Ishikawa (cell line): ENCODE measurements at regions not wholly inside any gene's neighbourhood (a gene's known extent, or its start where the extent isn't known, plus 50 kb on each side); places are given as distances from the start of the nearest gene placed in this dataset.

Experiments
- CEBPB ChIP-seq: IDR thresholded peaks from 2 replicates; pipeline ENCODE4 v1.6.1; 2012
- CREB1 ChIP-seq: IDR thresholded peaks from 2 replicates; pipeline ENCODE4 v1.6.1; 2012; ENCODE audit warnings: low read depth
- EGR1 ChIP-seq: IDR thresholded peaks from 2 replicates; pipeline ENCODE4 v1.6.1; 2012
- EP300 ChIP-seq: IDR thresholded peaks from 2 replicates; pipeline ENCODE4 v1.6.1; 2012; ENCODE audit warnings: borderline replicate concordance
- FOXM1 ChIP-seq: IDR thresholded peaks from 2 replicates; pipeline ENCODE4 v1.6.1; 2012; ENCODE audit warnings: low read depth, borderline replicate concordance
- MAX ChIP-seq: IDR thresholded peaks from 2 replicates; pipeline ENCODE4 v1.6.1; 2012
- NFIC ChIP-seq: IDR thresholded peaks from 2 replicates; pipeline ENCODE4 v1.6.1; 2012
- RAD21 ChIP-seq: IDR thresholded peaks from 2 replicates; pipeline ENCODE4 v1.6.1; 2012; ENCODE audit warnings: low read depth
- TAF1 ChIP-seq: IDR thresholded peaks from 2 replicates; pipeline ENCODE4 v1.6.1; 2012; ENCODE audit warnings: low read depth, mild to moderate bottlenecking
- TCF12 ChIP-seq: IDR thresholded peaks from 2 replicates; pipeline ENCODE4 v1.6.1; 2012; ENCODE audit warnings: low read depth
- TEAD4 ChIP-seq: IDR thresholded peaks from 2 replicates; pipeline ENCODE4 v1.6.1; 2012
- YY1 ChIP-seq: IDR thresholded peaks from 2 replicates; pipeline ENCODE4 v1.6.1; 2012; ENCODE audit warnings: low read depth
- ZBTB7A ChIP-seq: IDR thresholded peaks from 2 replicates; pipeline ENCODE4 v1.6.1; 2012; ENCODE audit warnings: low read depth
- TF ChIP-seq, protein P1 (sequence below): IDR thresholded peaks from 2 replicates; pipeline ENCODE4 v1.6.1; 2012
- TF ChIP-seq, protein P2 (sequence below): IDR thresholded peaks from 2 replicates; pipeline ENCODE4 v1.6.1; 2012; ENCODE audit warnings: low read depth, mild to moderate bottlenecking

GRCh38 chr9:99356512-99356971 lies 134.5 kb downstream of the SEC61B start:
- TF ChIP-seq MAX (no peak), TCF12 (no peak), YY1 (no peak), CREB1 (no peak), EGR1 (no peak), RAD21 (no peak), TEAD4 (no peak), TAF1 (no peak), EP300 (no peak), ZBTB7A (no peak)
- TF ChIP-seq, protein P1, sequence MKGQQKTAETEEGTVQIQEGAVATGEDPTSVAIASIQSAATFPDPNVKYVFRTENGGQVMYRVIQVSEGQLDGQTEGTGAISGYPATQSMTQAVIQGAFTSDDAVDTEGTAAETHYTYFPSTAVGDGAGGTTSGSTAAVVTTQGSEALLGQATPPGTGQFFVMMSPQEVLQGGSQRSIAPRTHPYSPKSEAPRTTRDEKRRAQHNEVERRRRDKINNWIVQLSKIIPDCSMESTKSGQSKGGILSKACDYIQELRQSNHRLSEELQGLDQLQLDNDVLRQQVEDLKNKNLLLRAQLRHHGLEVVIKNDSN = no peak

DNA sequence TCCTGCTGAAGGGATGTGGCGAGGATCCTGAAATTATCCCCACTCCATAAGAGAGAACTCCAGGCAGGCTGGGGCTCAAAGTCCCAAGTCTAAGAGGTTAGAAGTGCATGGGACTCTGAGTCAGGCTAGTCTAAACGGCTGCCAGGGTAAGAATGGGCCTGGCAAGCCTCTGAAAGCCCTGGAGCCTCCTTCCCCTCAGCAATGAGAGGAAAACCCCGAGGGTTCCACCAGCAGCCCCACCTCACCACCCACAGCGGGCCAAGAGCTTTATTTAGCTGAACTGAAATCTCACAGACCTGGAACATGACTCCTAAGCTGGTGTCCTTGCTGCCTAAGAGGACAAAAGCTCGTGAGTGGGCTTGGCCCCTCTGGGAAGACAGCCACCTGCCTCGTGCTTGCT lies 135.5 kb downstream of the SEC61B start:
- TF ChIP-seq ZBTB7A = no peak
- no peak for TF ChIP-seq EGR1
- TF ChIP-seq, protein P2, sequence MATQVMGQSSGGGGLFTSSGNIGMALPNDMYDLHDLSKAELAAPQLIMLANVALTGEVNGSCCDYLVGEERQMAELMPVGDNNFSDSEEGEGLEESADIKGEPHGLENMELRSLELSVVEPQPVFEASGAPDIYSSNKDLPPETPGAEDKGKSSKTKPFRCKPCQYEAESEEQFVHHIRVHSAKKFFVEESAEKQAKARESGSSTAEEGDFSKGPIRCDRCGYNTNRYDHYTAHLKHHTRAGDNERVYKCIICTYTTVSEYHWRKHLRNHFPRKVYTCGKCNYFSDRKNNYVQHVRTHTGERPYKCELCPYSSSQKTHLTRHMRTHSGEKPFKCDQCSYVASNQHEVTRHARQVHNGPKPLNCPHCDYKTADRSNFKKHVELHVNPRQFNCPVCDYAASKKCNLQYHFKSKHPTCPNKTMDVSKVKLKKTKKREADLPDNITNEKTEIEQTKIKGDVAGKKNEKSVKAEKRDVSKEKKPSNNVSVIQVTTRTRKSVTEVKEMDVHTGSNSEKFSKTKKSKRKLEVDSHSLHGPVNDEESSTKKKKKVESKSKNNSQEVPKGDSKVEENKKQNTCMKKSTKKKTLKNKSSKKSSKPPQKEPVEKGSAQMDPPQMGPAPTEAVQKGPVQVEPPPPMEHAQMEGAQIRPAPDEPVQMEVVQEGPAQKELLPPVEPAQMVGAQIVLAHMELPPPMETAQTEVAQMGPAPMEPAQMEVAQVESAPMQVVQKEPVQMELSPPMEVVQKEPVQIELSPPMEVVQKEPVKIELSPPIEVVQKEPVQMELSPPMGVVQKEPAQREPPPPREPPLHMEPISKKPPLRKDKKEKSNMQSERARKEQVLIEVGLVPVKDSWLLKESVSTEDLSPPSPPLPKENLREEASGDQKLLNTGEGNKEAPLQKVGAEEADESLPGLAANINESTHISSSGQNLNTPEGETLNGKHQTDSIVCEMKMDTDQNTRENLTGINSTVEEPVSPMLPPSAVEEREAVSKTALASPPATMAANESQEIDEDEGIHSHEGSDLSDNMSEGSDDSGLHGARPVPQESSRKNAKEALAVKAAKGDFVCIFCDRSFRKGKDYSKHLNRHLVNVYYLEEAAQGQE = no peak
- no peak for TF ChIP-seq TAF1
- no peak for TF ChIP-seq CREB1
- no peak for TF ChIP-seq YY1
- no peak for TF ChIP-seq NFIC
- TF ChIP-seq, protein P1 = no peak
- TF ChIP-seq FOXM1 = no peak
- TF ChIP-seq MAX = no peak
- TF ChIP-seq CEBPB = no peak
- no peak for TF ChIP-seq TCF12
- TF ChIP-seq EP300 = no peak
- TF ChIP-seq TEAD4 = no peak
- TF ChIP-seq RAD21 = no peak

DNA sequence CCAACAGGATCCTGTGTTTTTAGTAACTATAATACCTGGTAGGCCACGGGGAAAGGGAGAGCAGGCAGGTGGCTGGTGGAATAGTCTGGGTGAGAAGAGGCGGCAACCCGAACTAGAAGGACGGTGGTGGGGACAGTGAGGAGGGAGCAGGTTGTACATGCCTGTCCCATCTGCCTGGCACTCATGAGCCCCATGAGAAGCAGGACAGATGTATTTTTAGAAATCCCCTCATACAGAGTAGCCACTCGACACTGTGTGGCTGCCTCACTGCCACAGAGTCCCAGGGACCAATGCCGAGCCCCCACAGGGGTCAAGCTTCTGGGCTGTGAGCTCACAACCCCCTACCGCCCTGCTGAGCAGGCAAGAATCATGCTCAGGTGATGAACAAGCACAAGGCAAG lies 136.6 kb downstream of the SEC61B start:
- TF ChIP-seq, protein P1 = no peak
- TF ChIP-seq YY1 (no peak), CREB1 (no peak)

GRCh38 chr9:99359336-99359735 lies 137.3 kb downstream of the SEC61B start:
- no peak for TF ChIP-seq TAF1
- TF ChIP-seq CEBPB = no peak
- no peak for TF ChIP-seq YY1
- no peak for TF ChIP-seq TEAD4
- TF ChIP-seq MAX = no peak
- no peak for TF ChIP-seq EGR1
- TF ChIP-seq, protein P1 = no peak
- TF ChIP-seq, protein P2 = no peak
- TF ChIP-seq TCF12 = no peak
- no peak for TF ChIP-seq RAD21
- TF ChIP-seq ZBTB7A = no peak
- TF ChIP-seq FOXM1 = no peak
- TF ChIP-seq EP300 = no peak
- TF ChIP-seq NFIC = no peak
- no peak for TF ChIP-seq CREB1

DNA sequence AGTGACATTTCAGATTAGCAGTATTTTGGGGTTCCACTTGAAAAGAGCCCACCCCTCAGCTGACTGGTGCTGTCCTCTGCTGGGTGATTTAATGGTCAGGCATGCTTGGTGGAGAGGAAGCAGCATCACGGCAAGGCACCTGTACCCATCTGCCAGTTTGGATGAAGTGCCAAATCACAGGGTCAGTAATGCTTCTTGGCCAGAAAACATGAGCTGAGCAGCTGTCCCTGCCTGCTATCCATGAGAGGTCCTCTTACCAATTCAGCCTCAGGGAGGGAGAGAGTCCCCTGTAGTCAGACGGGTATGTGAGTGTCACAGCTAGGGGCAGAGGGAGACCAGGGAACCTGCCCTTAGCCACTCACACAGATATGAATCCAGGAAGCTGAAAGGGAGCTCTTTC lies 137.9 kb downstream of the SEC61B start:
- TF ChIP-seq TCF12 (no peak), MAX (no peak), RAD21 (no peak), TAF1 (no peak), NFIC (no peak), YY1 (no peak)
